ENCODE measurements at regions not wholly inside any gene's neighbourhood (a gene's known extent, or its start where the extent isn't known, plus 50 kb on each side); places are given as distances from the start of the nearest gene placed in this dataset.

GRCh38 chr4:77305766-77306165 lies 148.8 kb downstream of the CCNG2 start:
- TF ChIP-seq CTCF (conservative IDR thresholded peaks at IDR 0.05) (0 out of 2 replicates have a peak, but pooled peaks have one; percentile 22), EZH2 (IDR thresholded peaks at IDR 0.05; ENCODE audit: low read depth) (no peak)

Measured in PC-9 (cell line).